IMR-90 (cell line): ENCODE measurements at regions not wholly inside any gene's neighbourhood (a gene's known extent, or its start where the extent isn't known, plus 50 kb on each side); places are given as distances from the start of the nearest gene placed in this dataset.

Source experiments
- ATAC-seq: fragments of 200-7000 bp; cut with Tn5 transposase; 2 replicates; pipeline ENCODE4 v1.9.1; 2020; ENCODE audit warnings: low read depth, mild to moderate bottlenecking, moderate library complexity
- BruUV-seq: library from RNA; stranded (reverse); fragments of 400-500 nt; replicated peaks from 2 replicates; lab custom pipeline; 2021; lab: Mats Ljungman, UMichigan
- CTCF ChIA-PET: fragments of 300-600 bp; formaldehyde crosslinking; extraction: SDS; loops from one replicate; lab custom pipeline; 2021; ENCODE audit warnings: antibody characterized with exemption; lab: Yijun Ruan, JAX
- POLR2A ChIA-PET: fragments of 300-600 bp; sonication (Branson Sonifier 250); formaldehyde crosslinking; loops from one replicate; lab custom pipeline; 2022; ENCODE audit warnings: antibody characterized with exemption; ENCODE audit not compliant: unreplicated experiment; lab: Charles Lee
- DNase-seq: peaks from one replicate; pipeline ENCODE4 v3.0.0; 2013
- H2AFZ ChIP-seq: replicated peaks from 2 replicates; pipeline ENCODE3; 2013; ENCODE audit warnings: low read length, mild to moderate bottlenecking; ENCODE audit not compliant: poor library complexity
- H2AK5ac ChIP-seq: 2 replicates; pipeline ENCODE4 v1.6.1; 2013; ENCODE audit warnings: low read depth, low read length, inconsistent platforms
- H2AK9ac ChIP-seq: replicated peaks from 2 replicates; pipeline ENCODE3; 2013; ENCODE audit warnings: mild to moderate bottlenecking, low read depth, low read length, moderate library complexity; ENCODE audit not compliant: poor library complexity
- H2BK120ac ChIP-seq: 2 replicates; pipeline ENCODE4 v1.6.1; 2013; ENCODE audit warnings: low read depth, low read length, inconsistent platforms
- H2BK15ac ChIP-seq: 3 replicates; pipeline ENCODE4 v1.6.1; 2013; ENCODE audit warnings: low read depth, low read length, inconsistent platforms
- H2BK20ac ChIP-seq: 2 replicates; pipeline ENCODE4 v1.6.1; 2013; ENCODE audit warnings: low read depth, mild to moderate bottlenecking, inconsistent platforms, low read length, moderate library complexity
- H2BK5ac ChIP-seq: 2 replicates; pipeline ENCODE4 v1.6.1; 2013; ENCODE audit warnings: mild to moderate bottlenecking, low read depth, low read length, inconsistent platforms; ENCODE audit not compliant: poor library complexity, severe bottlenecking
- H3K14ac ChIP-seq: replicated peaks from 2 replicates; pipeline ENCODE4 v1.6.1; 2013; ENCODE audit warnings: low read depth, low read length, inconsistent platforms
- H3K18ac ChIP-seq: 2 replicates; pipeline ENCODE4 v1.6.1; 2013; ENCODE audit warnings: low read depth, low read length, control low read depth
- H3K23ac ChIP-seq: 2 replicates; pipeline ENCODE4 v1.6.1; 2013; ENCODE audit warnings: low read depth, low read length, inconsistent platforms
- H3K27ac ChIP-seq: 2 replicates; pipeline ENCODE4 v1.5.1; 2013; ENCODE audit warnings: mild to moderate bottlenecking, control low read depth, low read length; ENCODE audit not compliant: insufficient read depth
- H3K27me3 ChIP-seq: 2 replicates; pipeline ENCODE4 v1.6.1; 2013; ENCODE audit warnings: low read length; ENCODE audit not compliant: control insufficient read depth, insufficient read depth
- H3K36me3 ChIP-seq: 2 replicates; pipeline ENCODE4 v1.6.1; 2013; ENCODE audit warnings: low read length, mixed read lengths; ENCODE audit not compliant: control insufficient read depth, insufficient read depth
- H3K4ac ChIP-seq: 2 replicates; pipeline ENCODE4 v1.6.1; 2013; ENCODE audit warnings: low read depth, low read length, inconsistent platforms
- H3K4me1 ChIP-seq: 2 replicates; pipeline ENCODE4 v1.6.1; 2013; ENCODE audit warnings: low read length, mixed read lengths; ENCODE audit not compliant: control insufficient read depth, insufficient read depth
- H3K4me2 ChIP-seq: 2 replicates; pipeline ENCODE4 v1.6.1; 2013; ENCODE audit warnings: low read depth, mild to moderate bottlenecking, control low read depth, low read length, moderate library complexity
- H3K4me3 ChIP-seq: 2 replicates; pipeline ENCODE4 v1.5.1; 2013; ENCODE audit warnings: low read depth, mild to moderate bottlenecking, control low read depth, low read length, moderate library complexity; ENCODE audit not compliant: insufficient read depth
- H3K56ac ChIP-seq: 2 replicates; pipeline ENCODE4 v1.6.1; 2013; ENCODE audit warnings: low read length, inconsistent platforms; ENCODE audit not compliant: insufficient read depth; ENCODE audit errors: extremely low read depth
- H3K79me1 ChIP-seq, 2 experiments: 2 replicates each; pipeline ENCODE4 v1.6.1; 2013; ENCODE audit warnings: low read length in 2 of 2, inconsistent platforms in 1 of 2, low read depth in 1 of 2
- H3K9ac ChIP-seq: 2 replicates; pipeline ENCODE4 v1.6.1; 2013; ENCODE audit warnings: low read depth, low read length, control low read depth
- H3K9me1 ChIP-seq: 2 replicates; pipeline ENCODE4 v1.6.1; 2013; ENCODE audit warnings: low read length, inconsistent platforms; ENCODE audit not compliant: insufficient read depth
- H3K9me3 ChIP-seq: 2 replicates; pipeline ENCODE4 v1.6.1; 2013; ENCODE audit warnings: low read length; ENCODE audit not compliant: control insufficient read depth, insufficient read depth
- H4K20me1 ChIP-seq: 2 replicates; pipeline ENCODE4 v1.6.1; 2013; ENCODE audit warnings: low read length, inconsistent platforms; ENCODE audit not compliant: insufficient read depth
- H4K5ac ChIP-seq: 2 replicates; pipeline ENCODE4 v1.6.1; 2013; ENCODE audit warnings: mild to moderate bottlenecking, low read depth, low read length, control low read depth
- H4K8ac ChIP-seq, 2 experiments: 2 replicates each; pipeline ENCODE4 v1.6.1; 2013; ENCODE audit warnings: low read depth in 2 of 2, low read length in 2 of 2, control low read depth in 1 of 2, inconsistent platforms in 1 of 2
- H4K91ac ChIP-seq: 2 replicates; pipeline ENCODE4 v1.6.1; 2013; ENCODE audit warnings: low read depth, low read length, inconsistent platforms; ENCODE audit not compliant: insufficient read depth
- dilution Hi-C: fragments of 300-500 bp; cut with HindIII; formaldehyde crosslinking; loops from one replicate; pipeline ENCODE4 v1.14.3; 2018; ENCODE audit warnings: low sequenced_read_pairs; ENCODE audit not compliant: unreplicated experiment
- in situ Hi-C: fragments of 300-500 bp; cut with MboI; formaldehyde crosslinking; loops from 3 replicates; pipeline ENCODE4 v1.14.3; 2019; ENCODE audit warnings: low sequenced_read_pairs, inconsistent platforms, mixed read lengths
- intact Hi-C: fragments of 100-400 bp; cut with micrococcal nuclease; formaldehyde crosslinking; loops from 2 replicates; pipeline ENCODE4 v1.10.0; 2022
- TF ChIP-seq, protein P1 (sequence below): conservative IDR thresholded peaks from 2 replicates; pipeline ENCODE4 v1.5.1; 2012; ENCODE audit warnings: mild to moderate bottlenecking, low read depth, low read length, improper control_type of control experiment

DNA sequence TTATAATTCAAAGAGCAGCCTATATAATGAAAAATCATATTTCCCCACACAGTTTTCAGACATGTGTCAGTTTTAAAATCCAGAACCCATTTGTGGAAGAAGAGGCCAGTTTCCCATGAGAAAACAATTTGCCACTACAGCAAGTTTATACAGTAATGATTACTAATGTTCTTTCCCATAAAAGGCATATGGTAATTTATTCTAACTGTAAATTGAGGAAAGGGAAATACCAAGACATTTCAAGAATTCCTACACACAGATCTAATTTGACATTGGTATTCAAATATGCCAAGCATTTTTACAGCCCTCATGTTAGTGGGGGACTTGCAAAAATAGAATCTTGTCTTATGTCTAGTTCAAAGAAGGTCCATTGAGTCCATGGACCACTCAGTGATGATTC is 1368.6 kb downstream of the FSTL5 start:
- Histone ChIP-seq H3K4me3 (no peak overlapping the region), H3K27ac (no peak overlapping the region), H3K4me2 (no peak overlapping the region), H3K56ac (no peak overlapping the region), H3K14ac (no peak overlapping the region), H4K20me1 (no peaks in the 10 kb centered on the region), H3K18ac (no peak overlapping the region), H2AK9ac (no peak overlapping the region), H4K5ac (no peak overlapping the region), H2BK15ac (no peak overlapping the region), H2BK5ac (no peak overlapping the region), H4K8ac (no peak overlapping the region), H3K27me3 (no peaks in the 10 kb centered on the region), H3K36me3 (no peaks in the 10 kb centered on the region), H3K23ac (no peak overlapping the region), H3K9me3 (peaks cover 2% of the 10 kb centered on the region; the same call in 1 of the 2 replicates), H2BK120ac (no peak overlapping the region), H2BK20ac (no peak overlapping the region), H3K9me1 (no peaks in the 10 kb centered on the region), H3K79me1 (no peaks in the 10 kb centered on the region), H4K91ac (no peak overlapping the region), H3K4ac (no peak overlapping the region), H3K4me1 (no peaks in the 10 kb centered on the region), H3K9ac (no peak overlapping the region), H2AK5ac (no peak overlapping the region), H2AFZ (no peak overlapping the region)
- intact Hi-C loops (no loop called here), dilution Hi-C loops (no loop called here), in situ Hi-C loops (no loop called here)
- no TSS peak for BruUV-seq
- TF ChIP-seq, protein P1, sequence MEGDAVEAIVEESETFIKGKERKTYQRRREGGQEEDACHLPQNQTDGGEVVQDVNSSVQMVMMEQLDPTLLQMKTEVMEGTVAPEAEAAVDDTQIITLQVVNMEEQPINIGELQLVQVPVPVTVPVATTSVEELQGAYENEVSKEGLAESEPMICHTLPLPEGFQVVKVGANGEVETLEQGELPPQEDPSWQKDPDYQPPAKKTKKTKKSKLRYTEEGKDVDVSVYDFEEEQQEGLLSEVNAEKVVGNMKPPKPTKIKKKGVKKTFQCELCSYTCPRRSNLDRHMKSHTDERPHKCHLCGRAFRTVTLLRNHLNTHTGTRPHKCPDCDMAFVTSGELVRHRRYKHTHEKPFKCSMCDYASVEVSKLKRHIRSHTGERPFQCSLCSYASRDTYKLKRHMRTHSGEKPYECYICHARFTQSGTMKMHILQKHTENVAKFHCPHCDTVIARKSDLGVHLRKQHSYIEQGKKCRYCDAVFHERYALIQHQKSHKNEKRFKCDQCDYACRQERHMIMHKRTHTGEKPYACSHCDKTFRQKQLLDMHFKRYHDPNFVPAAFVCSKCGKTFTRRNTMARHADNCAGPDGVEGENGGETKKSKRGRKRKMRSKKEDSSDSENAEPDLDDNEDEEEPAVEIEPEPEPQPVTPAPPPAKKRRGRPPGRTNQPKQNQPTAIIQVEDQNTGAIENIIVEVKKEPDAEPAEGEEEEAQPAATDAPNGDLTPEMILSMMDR = no peak
- ChIA-PET CTCF (no interaction called here), POLR2A (no interaction called here)
- ATAC-seq (no peak), DNase-seq (no peak)
